Ovary (tissue), 3 donors: ENCODE measurements at regions not wholly inside any gene's neighbourhood (a gene's known extent, or its start where the extent isn't known, plus 50 kb on each side); places are given as distances from the start of the nearest gene placed in this dataset.

ENCODE experiments used
- EP300 ChIP-seq: sonication (generic); formaldehyde crosslinking; IDR thresholded peaks from one replicate; pipeline ENCODE4 v1.6.1; 2017; ENCODE audit warnings: antibody characterized with exemption
- POLR2A ChIP-seq: fragments of 450-650 bp; IDR thresholded peaks from one replicate; pipeline ENCODE4 v1.6.1; 2017; ENCODE audit warnings: antibody characterized with exemption, mild to moderate bottlenecking, moderate library complexity
- TF ChIP-seq, protein P1 (sequence below), 3 donors: fragments of 450-650 bp in 2 of 3; fragments of 200-600 bp in 1 of 3; IDR thresholded peaks; one replicate each; pipeline versions ENCODE4 v1.5.1 to v1.8.0; 2016 to 2022; ENCODE audit warnings: antibody characterized with exemption in 3 of 3, mild to moderate bottlenecking in 1 of 3
- donor health status: DM: no; HTN: no; CAD: no.

DNA sequence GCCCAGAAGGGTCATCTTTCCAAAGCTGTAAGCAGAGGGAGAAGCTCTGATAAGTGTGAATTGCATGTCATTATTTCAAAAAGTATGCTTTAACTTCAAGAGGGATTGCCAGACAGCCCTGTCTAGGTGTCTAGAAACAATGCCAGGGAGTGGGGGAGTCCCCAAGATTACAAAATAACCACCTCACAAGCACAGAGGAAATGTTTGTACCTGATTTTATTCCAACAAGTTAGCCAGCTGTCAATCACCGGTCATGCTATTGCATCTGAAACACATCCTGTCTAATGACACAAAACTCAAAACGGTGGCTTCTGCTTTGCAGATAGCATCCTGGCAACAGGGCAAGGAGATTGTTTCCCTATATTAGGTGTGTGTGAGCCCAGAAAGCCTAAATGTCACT lies 154.2 kb upstream of the WWC1 start:
- TF ChIP-seq, protein P1, sequence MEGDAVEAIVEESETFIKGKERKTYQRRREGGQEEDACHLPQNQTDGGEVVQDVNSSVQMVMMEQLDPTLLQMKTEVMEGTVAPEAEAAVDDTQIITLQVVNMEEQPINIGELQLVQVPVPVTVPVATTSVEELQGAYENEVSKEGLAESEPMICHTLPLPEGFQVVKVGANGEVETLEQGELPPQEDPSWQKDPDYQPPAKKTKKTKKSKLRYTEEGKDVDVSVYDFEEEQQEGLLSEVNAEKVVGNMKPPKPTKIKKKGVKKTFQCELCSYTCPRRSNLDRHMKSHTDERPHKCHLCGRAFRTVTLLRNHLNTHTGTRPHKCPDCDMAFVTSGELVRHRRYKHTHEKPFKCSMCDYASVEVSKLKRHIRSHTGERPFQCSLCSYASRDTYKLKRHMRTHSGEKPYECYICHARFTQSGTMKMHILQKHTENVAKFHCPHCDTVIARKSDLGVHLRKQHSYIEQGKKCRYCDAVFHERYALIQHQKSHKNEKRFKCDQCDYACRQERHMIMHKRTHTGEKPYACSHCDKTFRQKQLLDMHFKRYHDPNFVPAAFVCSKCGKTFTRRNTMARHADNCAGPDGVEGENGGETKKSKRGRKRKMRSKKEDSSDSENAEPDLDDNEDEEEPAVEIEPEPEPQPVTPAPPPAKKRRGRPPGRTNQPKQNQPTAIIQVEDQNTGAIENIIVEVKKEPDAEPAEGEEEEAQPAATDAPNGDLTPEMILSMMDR (IDR thresholded peaks at IDR 0.05): no peak
- TF ChIP-seq POLR2A: no peak
- no peak for TF ChIP-seq EP300
